ACC112 (cell line): ENCODE measurements at regions not wholly inside any gene's neighbourhood (a gene's known extent, or its start where the extent isn't known, plus 50 kb on each side); places are given as distances from the start of the nearest gene placed in this dataset.
A peak's percentile ranks its signal among the peaks of the same experiment; 100 is the strongest.

Experiments
- H2AFZ ChIP-seq: fragments of 200-600 bp; sonication (generic); one replicate; pipeline ENCODE4 v1.6.0; 2017; ENCODE audit warnings: antibody characterized with exemption, low read length; ENCODE audit not compliant: unreplicated experiment
- H3K27ac ChIP-seq: fragments of 200-600 bp; sonication (generic); 2 replicates; pipeline ENCODE4 v1.5.1; 2014; ENCODE audit warnings: low read depth, mild to moderate bottlenecking, antibody characterized with exemption, low read length, moderate library complexity
- H3K27me3 ChIP-seq: fragments of 200-600 bp; sonication (generic); 2 replicates; pipeline ENCODE4 v1.6.1; 2014; ENCODE audit warnings: mild to moderate bottlenecking, antibody characterized with exemption, low read length, moderate library complexity, mixed read lengths; ENCODE audit not compliant: insufficient read depth
- H3K36me3 ChIP-seq: fragments of 200-600 bp; sonication (generic); 2 replicates; pipeline ENCODE4 v1.6.1; 2016; ENCODE audit warnings: mild to moderate bottlenecking, antibody characterized with exemption, low read length, moderate library complexity, mixed read lengths; ENCODE audit not compliant: insufficient read depth
- H3K4me1 ChIP-seq: fragments of 200-600 bp; sonication (generic); one replicate; pipeline ENCODE4 v1.6.1; 2016; ENCODE audit warnings: low read length, mixed read lengths; ENCODE audit not compliant: insufficient read depth, unreplicated experiment, control insufficient read depth
- H3K4me3 ChIP-seq: fragments of 200-600 bp; sonication (generic); 2 replicates; pipeline ENCODE4 v1.5.1; 2014; ENCODE audit warnings: mild to moderate bottlenecking, low read depth, low read length
- H3K79me2 ChIP-seq: fragments of 200-600 bp; sonication (generic); one replicate; pipeline ENCODE4 v1.6.0; 2016; ENCODE audit warnings: low read length; ENCODE audit not compliant: control insufficient read depth, unreplicated experiment, insufficient read depth

GRCh38 chr6:26250698-26251044, 114.3 kb upstream of the BTN3A2 start:
- H2AFZ ChIP-seq = peak overlapping the region; percentile 93
- H3K4me1 ChIP-seq = no peaks in the 10 kb centered on the region
- H3K36me3 ChIP-seq = no peaks in the 10 kb centered on the region
- H3K27ac ChIP-seq = peak overlapping the region; percentile 57; the same call in 1 of the 2 replicates
- H3K4me3 ChIP-seq = peak overlapping the region; percentile 69
- no peaks in the 10 kb centered on the region for H3K79me2 ChIP-seq
- peaks cover 32% of the 10 kb centered on the region for H3K27me3 ChIP-seq

- no peaks in the 10 kb centered on the region for H3K4me1 ChIP-seq
- peak overlapping the region; percentile 35 for H2AFZ ChIP-seq
- H3K79me2 ChIP-seq = no peaks in the 10 kb centered on the region
- H3K4me3 ChIP-seq = peak overlapping the region; percentile 64
- H3K27me3 ChIP-seq = peaks cover 32% of the 10 kb centered on the region
- H3K36me3 ChIP-seq = no peaks in the 10 kb centered on the region
- H3K27ac ChIP-seq = peak overlapping the region; percentile 22
Observed at GRCh38 chr6:26251354-26252076, 113.5 kb upstream of the BTN3A2 start.

GRCh38 chr6:26252077-26252472, 112.9 kb upstream of the BTN3A2 start:
- Histone ChIP-seq H3K27ac (no peak overlapping the region), H3K79me2 (no peaks in the 10 kb centered on the region), H2AFZ (no peak overlapping the region), H3K36me3 (no peaks in the 10 kb centered on the region), H3K27me3 (peaks cover 32% of the 10 kb centered on the region), H3K4me3 (peak overlapping the region; percentile 64), H3K4me1 (no peaks in the 10 kb centered on the region)

- Histone ChIP-seq H3K27ac (no peak overlapping the region), H3K79me2 (no peaks in the 10 kb centered on the region), H3K27me3 (peaks cover 39% of the 10 kb centered on the region), H3K36me3 (no peaks in the 10 kb centered on the region), H3K4me3 (no peak overlapping the region), H3K4me1 (no peaks in the 10 kb centered on the region), H2AFZ (no peak overlapping the region)
Observed at GRCh38 chr6:26254724-26255123, 110.3 kb upstream of the BTN3A2 start.

- peaks cover 19% of the 10 kb centered on the region for H3K27me3 ChIP-seq
- H2AFZ ChIP-seq = no peak overlapping the region
- H3K4me1 ChIP-seq = no peaks in the 10 kb centered on the region
- H3K36me3 ChIP-seq = no peaks in the 10 kb centered on the region
- H3K27ac ChIP-seq = no peak overlapping the region
- no peak overlapping the region for H3K4me3 ChIP-seq
- no peaks in the 10 kb centered on the region for H3K79me2 ChIP-seq
Observed at GRCh38 chr6:26257272-26257671, 107.7 kb upstream of the BTN3A2 start.

- Histone ChIP-seq H2AFZ (no peak overlapping the region), H3K36me3 (no peaks in the 10 kb centered on the region), H3K27me3 (peaks cover 11% of the 10 kb centered on the region; the same call in 1 of the 2 replicates), H3K4me1 (no peaks in the 10 kb centered on the region), H3K79me2 (no peaks in the 10 kb centered on the region), H3K27ac (no peak overlapping the region), H3K4me3 (no peak overlapping the region)
Observed at GRCh38 chr6:26258212-26258977, 106.6 kb upstream of the BTN3A2 start.

GRCh38 chr6:26260110-26260637, 104.8 kb upstream of the BTN3A2 start:
- no peak overlapping the region for H2AFZ ChIP-seq
- no peaks in the 10 kb centered on the region for H3K79me2 ChIP-seq
- H3K4me1 ChIP-seq = no peaks in the 10 kb centered on the region
- no peaks in the 10 kb centered on the region for H3K36me3 ChIP-seq
- no peak overlapping the region for H3K4me3 ChIP-seq
- no peak overlapping the region for H3K27ac ChIP-seq
- peaks cover 11% of the 10 kb centered on the region; the same call in 1 of the 2 replicates for H3K27me3 ChIP-seq

- Histone ChIP-seq H3K27ac (no peak overlapping the region), H3K27me3 (peaks cover 11% of the 10 kb centered on the region; the same call in 1 of the 2 replicates), H3K4me3 (no peak overlapping the region), H3K79me2 (no peaks in the 10 kb centered on the region), H3K4me1 (no peaks in the 10 kb centered on the region), H2AFZ (no peak overlapping the region), H3K36me3 (no peaks in the 10 kb centered on the region)
Observed at GRCh38 chr6:26260725-26261490, 104.1 kb upstream of the BTN3A2 start.

GRCh38 chr6:26264547-26264946, 100.5 kb upstream of the BTN3A2 start:
- Histone ChIP-seq H3K4me1 (no peaks in the 10 kb centered on the region), H3K4me3 (no peak overlapping the region), H2AFZ (no peak overlapping the region), H3K36me3 (no peaks in the 10 kb centered on the region), H3K27ac (no peak overlapping the region), H3K27me3 (peaks cover 4% of the 10 kb centered on the region; the same call in 1 of the 2 replicates), H3K79me2 (no peaks in the 10 kb centered on the region)

- Histone ChIP-seq H3K27ac (no peak overlapping the region), H3K79me2 (no peaks in the 10 kb centered on the region), H3K27me3 (peaks cover 18% of the 10 kb centered on the region; the same call in 1 of the 2 replicates), H3K4me1 (no peaks in the 10 kb centered on the region), H3K4me3 (no peak overlapping the region), H2AFZ (no peak overlapping the region), H3K36me3 (no peaks in the 10 kb centered on the region)
Observed at GRCh38 chr6:26267083-26267589, 97.9 kb upstream of the BTN3A2 start.
